Neural cell (in vitro differentiated cells): ENCODE measurements at regions not wholly inside any gene's neighbourhood (a gene's known extent, or its start where the extent isn't known, plus 50 kb on each side); places are given as distances from the start of the nearest gene placed in this dataset.
A peak's percentile ranks its signal among the peaks of the same experiment; 100 is the strongest.

Source experiments
- H2AFZ ChIP-seq: fragments of 200-600, 300-800 bp; sonication (generic), shearing (Covaris generic); 2 replicates; pipeline ENCODE4 v1.6.0; 2014; ENCODE audit warnings: low read depth, mild to moderate bottlenecking, antibody characterized with exemption, low read length, moderate library complexity
- H3F3A ChIP-seq: fragments of 200-600 bp; shearing (Covaris generic); 2 replicates; pipeline ENCODE4 v1.6.1; 2016; ENCODE audit warnings: mild to moderate bottlenecking, moderate library complexity, mixed read lengths, antibody characterized with exemption, low read length; ENCODE audit not compliant: insufficient read depth, poor library complexity, severe bottlenecking
- H3K27ac ChIP-seq: fragments of 200-600, 300-800 bp; sonication (generic), shearing (Covaris generic); 2 replicates; pipeline ENCODE4 v1.5.1; 2014; ENCODE audit warnings: mild to moderate bottlenecking, low read length, moderate library complexity
- H3K27me3 ChIP-seq: fragments of 300-800, 200-600 bp; sonication (generic), shearing (Covaris generic); 2 replicates; pipeline ENCODE4 v1.6.0; 2014; ENCODE audit warnings: mild to moderate bottlenecking, low read depth, low read length, moderate library complexity; ENCODE audit not compliant: insufficient read depth
- H3K36me3 ChIP-seq: fragments of 300-800, 200-600 bp; sonication (generic), shearing (Covaris generic); 2 replicates; pipeline ENCODE4 v1.5.1; 2014; ENCODE audit warnings: mild to moderate bottlenecking, antibody characterized with exemption, low read length, moderate library complexity; ENCODE audit not compliant: insufficient read depth
- H3K4me2 ChIP-seq: fragments of 300-800, 200-600 bp; sonication (generic), shearing (Covaris generic); 2 replicates; pipeline ENCODE4 v1.6.0; 2014; ENCODE audit warnings: mild to moderate bottlenecking, low read length
- H3K4me3 ChIP-seq: fragments of 300-800, 200-600 bp; sonication (generic), shearing (Covaris generic); 2 replicates; pipeline ENCODE4 v1.5.1; 2014; ENCODE audit warnings: mild to moderate bottlenecking, low read length, moderate library complexity
- H3K79me2 ChIP-seq: fragments of 200-600 bp; shearing (Covaris generic); replicated peaks from 2 replicates; pipeline ENCODE4 v1.6.0; 2014; ENCODE audit warnings: mild to moderate bottlenecking, low read length, moderate library complexity; ENCODE audit not compliant: insufficient read depth
- H3K9ac ChIP-seq: fragments of 300-800, 200-600 bp; sonication (generic), shearing (Covaris generic); 2 replicates; pipeline ENCODE4 v1.6.1; 2016; ENCODE audit warnings: mild to moderate bottlenecking, low read length, mixed read lengths
- H3K9me2 ChIP-seq: fragments of 200-600 bp; shearing (Covaris generic); 2 replicates; pipeline ENCODE4 v1.6.1; 2016; ENCODE audit warnings: mild to moderate bottlenecking, low read length, mixed read lengths; ENCODE audit not compliant: insufficient read depth
- H3K9me3 ChIP-seq: fragments of 200-600, 300-800 bp; sonication (generic), shearing (Covaris generic); 2 replicates; pipeline ENCODE4 v1.6.1; 2016; ENCODE audit warnings: mild to moderate bottlenecking, mixed run types, low read length, moderate library complexity, mixed read lengths
- H4K20me1 ChIP-seq: fragments of 200-600 bp; shearing (Covaris generic); 2 replicates; pipeline ENCODE4 v1.6.1; 2016; ENCODE audit warnings: mild to moderate bottlenecking, mixed run types; ENCODE audit not compliant: insufficient read depth
- EP300 ChIP-seq: fragments of 450-650 bp; conservative IDR thresholded peaks from 2 replicates; pipeline ENCODE4 v1.6.1; 2014; ENCODE audit warnings: antibody characterized with exemption, mild to moderate bottlenecking, moderate library complexity; ENCODE audit not compliant: poor library complexity, severe bottlenecking
- EZH2 ChIP-seq: fragments of 200-600, 300-800 bp; shearing (Covaris generic), sonication (generic); IDR thresholded peaks from 2 replicates; pipeline ENCODE4 v1.6.1; 2014; ENCODE audit warnings: antibody characterized with exemption, low read length, borderline replicate concordance, mild to moderate bottlenecking; ENCODE audit not compliant: insufficient read depth, poor library complexity, severe bottlenecking
- MXI1 ChIP-seq: fragments of 450-650 bp; conservative IDR thresholded peaks from 2 replicates; pipeline ENCODE4 v1.6.1; 2014; ENCODE audit warnings: antibody characterized with exemption, mild to moderate bottlenecking; ENCODE audit not compliant: poor library complexity, severe bottlenecking
- POLR2AphosphoS5 ChIP-seq: IDR thresholded peaks from 2 replicates; pipeline ENCODE4 v1.6.1; 2012
- RAD21 ChIP-seq: fragments of 450-650 bp; conservative IDR thresholded peaks from 2 replicates; pipeline ENCODE4 v1.6.1; 2014; ENCODE audit warnings: antibody characterized with exemption, mild to moderate bottlenecking, moderate library complexity
- SMC3 ChIP-seq: fragments of 450-650 bp; conservative IDR thresholded peaks from 2 replicates; pipeline ENCODE4 v1.6.1; 2014; ENCODE audit warnings: antibody characterized with exemption, mild to moderate bottlenecking, moderate library complexity; ENCODE audit not compliant: poor library complexity
- TAF1 ChIP-seq: IDR thresholded peaks from 2 replicates; pipeline ENCODE4 v1.6.1; 2012; ENCODE audit warnings: low read depth
- TF ChIP-seq, protein P1 (sequence below): fragments of 450-650 bp; IDR thresholded peaks from 2 replicates; pipeline ENCODE4 v1.5.1; 2014; ENCODE audit warnings: antibody characterized with exemption, mild to moderate bottlenecking, moderate library complexity; ENCODE audit not compliant: poor library complexity, severe bottlenecking
- TF ChIP-seq, protein P2 (sequence below): IDR thresholded peaks from 2 replicates; pipeline ENCODE4 v1.6.1; 2012; ENCODE audit warnings: borderline replicate concordance

DNA sequence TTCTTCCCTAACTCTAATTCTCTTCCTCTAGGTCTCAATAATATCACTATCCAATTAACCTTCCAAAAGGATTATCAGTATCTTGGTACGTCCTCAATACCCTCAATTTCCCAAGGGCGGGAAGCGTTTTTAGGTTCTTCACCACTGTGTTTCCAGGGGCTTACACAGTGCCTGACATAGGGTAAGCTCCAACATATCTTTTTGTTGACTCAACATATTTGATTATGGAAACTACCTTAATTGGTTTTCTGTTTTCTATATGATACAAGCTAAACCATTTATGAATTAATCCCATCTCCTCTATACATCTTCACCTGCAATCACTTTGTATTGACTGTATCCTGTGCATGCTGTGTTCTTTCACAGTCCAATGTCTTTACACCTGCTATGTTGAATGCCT lies 987.3 kb downstream of the GRID1 start:
- no peaks in the 10 kb centered on the region for H3K27me3 ChIP-seq
- H3K4me2 ChIP-seq, result no peak overlapping the region
- H3K4me3 ChIP-seq, result no peak overlapping the region
- H3K27ac ChIP-seq, result no peak overlapping the region
- H3K79me2 ChIP-seq, result no peaks in the 10 kb centered on the region
- H3K9me3 ChIP-seq, result no peaks in the 10 kb centered on the region
- H3K9me2 ChIP-seq, result no peaks in the 10 kb centered on the region
- H4K20me1 ChIP-seq, result no peaks in the 10 kb centered on the region
- no peak overlapping the region for H2AFZ ChIP-seq
- no peak overlapping the region for H3K9ac ChIP-seq
- no peaks in the 10 kb centered on the region for H3F3A ChIP-seq
- H3K36me3 ChIP-seq, result no peaks in the 10 kb centered on the region
- TF ChIP-seq EZH2 (no peak), EP300 (no peak), SMC3 (no peak), TAF1 (no peak), POLR2AphosphoS5 (no peak), RAD21 (no peak), MXI1 (no peak)
- TF ChIP-seq, protein P1, sequence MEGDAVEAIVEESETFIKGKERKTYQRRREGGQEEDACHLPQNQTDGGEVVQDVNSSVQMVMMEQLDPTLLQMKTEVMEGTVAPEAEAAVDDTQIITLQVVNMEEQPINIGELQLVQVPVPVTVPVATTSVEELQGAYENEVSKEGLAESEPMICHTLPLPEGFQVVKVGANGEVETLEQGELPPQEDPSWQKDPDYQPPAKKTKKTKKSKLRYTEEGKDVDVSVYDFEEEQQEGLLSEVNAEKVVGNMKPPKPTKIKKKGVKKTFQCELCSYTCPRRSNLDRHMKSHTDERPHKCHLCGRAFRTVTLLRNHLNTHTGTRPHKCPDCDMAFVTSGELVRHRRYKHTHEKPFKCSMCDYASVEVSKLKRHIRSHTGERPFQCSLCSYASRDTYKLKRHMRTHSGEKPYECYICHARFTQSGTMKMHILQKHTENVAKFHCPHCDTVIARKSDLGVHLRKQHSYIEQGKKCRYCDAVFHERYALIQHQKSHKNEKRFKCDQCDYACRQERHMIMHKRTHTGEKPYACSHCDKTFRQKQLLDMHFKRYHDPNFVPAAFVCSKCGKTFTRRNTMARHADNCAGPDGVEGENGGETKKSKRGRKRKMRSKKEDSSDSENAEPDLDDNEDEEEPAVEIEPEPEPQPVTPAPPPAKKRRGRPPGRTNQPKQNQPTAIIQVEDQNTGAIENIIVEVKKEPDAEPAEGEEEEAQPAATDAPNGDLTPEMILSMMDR, result no peak
- TF ChIP-seq, protein P2, sequence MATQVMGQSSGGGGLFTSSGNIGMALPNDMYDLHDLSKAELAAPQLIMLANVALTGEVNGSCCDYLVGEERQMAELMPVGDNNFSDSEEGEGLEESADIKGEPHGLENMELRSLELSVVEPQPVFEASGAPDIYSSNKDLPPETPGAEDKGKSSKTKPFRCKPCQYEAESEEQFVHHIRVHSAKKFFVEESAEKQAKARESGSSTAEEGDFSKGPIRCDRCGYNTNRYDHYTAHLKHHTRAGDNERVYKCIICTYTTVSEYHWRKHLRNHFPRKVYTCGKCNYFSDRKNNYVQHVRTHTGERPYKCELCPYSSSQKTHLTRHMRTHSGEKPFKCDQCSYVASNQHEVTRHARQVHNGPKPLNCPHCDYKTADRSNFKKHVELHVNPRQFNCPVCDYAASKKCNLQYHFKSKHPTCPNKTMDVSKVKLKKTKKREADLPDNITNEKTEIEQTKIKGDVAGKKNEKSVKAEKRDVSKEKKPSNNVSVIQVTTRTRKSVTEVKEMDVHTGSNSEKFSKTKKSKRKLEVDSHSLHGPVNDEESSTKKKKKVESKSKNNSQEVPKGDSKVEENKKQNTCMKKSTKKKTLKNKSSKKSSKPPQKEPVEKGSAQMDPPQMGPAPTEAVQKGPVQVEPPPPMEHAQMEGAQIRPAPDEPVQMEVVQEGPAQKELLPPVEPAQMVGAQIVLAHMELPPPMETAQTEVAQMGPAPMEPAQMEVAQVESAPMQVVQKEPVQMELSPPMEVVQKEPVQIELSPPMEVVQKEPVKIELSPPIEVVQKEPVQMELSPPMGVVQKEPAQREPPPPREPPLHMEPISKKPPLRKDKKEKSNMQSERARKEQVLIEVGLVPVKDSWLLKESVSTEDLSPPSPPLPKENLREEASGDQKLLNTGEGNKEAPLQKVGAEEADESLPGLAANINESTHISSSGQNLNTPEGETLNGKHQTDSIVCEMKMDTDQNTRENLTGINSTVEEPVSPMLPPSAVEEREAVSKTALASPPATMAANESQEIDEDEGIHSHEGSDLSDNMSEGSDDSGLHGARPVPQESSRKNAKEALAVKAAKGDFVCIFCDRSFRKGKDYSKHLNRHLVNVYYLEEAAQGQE, result no peak

DNA sequence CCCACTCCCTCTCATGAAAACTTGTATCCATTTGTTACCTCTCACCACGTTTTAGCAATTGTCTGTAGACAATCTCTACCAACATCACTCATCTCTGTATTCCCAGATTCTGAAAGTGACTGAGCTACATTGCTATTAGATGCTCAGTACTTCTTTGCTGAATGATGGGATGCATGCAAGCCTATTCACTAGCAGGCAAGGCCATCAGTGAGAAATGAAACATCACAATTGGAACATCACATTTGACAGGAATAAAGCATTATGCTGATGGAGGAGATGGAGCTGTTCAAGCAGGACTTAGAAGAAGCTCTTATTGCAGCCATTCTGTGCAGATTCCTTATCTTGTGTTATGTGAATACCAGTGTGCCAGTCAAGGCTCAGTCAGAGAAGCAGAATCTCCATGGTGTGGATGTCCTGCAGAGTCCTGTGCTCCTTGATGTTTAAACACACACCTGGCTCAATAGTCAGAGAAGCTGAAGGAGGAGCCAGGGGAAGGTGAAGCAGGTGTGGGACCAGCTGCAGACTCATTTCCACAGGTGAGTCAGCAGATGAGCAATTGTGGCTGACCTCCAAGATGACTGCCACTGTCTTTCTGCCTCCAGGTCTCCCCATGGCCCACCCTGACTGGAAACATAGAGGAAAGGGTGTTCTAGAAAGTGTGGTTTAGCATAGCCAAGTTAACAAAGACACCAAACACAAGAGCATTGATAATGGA lies 965.5 kb downstream of the GRID1 start:
- Histone ChIP-seq H3K36me3 (no peaks in the 10 kb centered on the region), H3K9ac (peak overlapping the region; percentile 22), H4K20me1 (no peaks in the 10 kb centered on the region), H3K9me2 (no peaks in the 10 kb centered on the region), H2AFZ (no peak overlapping the region), H3K4me3 (no peak overlapping the region), H3F3A (no peaks in the 10 kb centered on the region), H3K79me2 (no peaks in the 10 kb centered on the region), H3K27me3 (no peaks in the 10 kb centered on the region), H3K27ac (peak overlapping the region; percentile 42), H3K4me2 (no peak overlapping the region), H3K9me3 (no peaks in the 10 kb centered on the region)
- TF ChIP-seq POLR2AphosphoS5, result peak; percentile 62
- no peak for TF ChIP-seq EZH2
- TF ChIP-seq RAD21, result peak; percentile 16
- TF ChIP-seq TAF1, result no peak
- TF ChIP-seq EP300, result peak; percentile 84
